ENCODE measurements at regions not wholly inside any gene's neighbourhood (a gene's known extent, or its start where the extent isn't known, plus 50 kb on each side); places are given as distances from the start of the nearest gene placed in this dataset.

DNA sequence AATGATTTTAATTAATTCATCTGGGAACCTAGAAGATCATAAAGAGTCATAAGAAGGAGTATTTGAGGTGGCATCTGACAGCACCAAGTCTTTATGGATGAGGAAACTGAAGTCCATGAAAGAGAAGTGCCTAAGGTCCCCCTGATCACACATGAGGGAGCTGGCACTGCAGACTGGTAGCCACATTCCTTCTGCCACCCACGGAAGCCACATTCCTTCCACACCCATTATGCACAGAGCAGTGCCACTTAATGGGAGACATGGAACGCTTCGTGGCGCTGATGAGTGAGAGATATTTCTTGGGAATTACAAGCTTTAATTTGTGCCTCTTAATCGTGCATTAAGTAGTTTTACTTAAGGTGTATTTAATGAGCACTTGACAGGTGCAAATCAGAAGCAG, 139.3 kb upstream of the NTF3 start:
- no TSS peak for BruUV-seq (replicated peaks)
- POLR2A ChIA-PET, result no interaction called here
- H3K27me3 ChIP-seq (replicated peaks; ENCODE audit: control insufficient read depth, insufficient read depth, low read length), result no peaks in the 10 kb centered on the region
- no peak for TF ChIP-seq CTCF (IDR thresholded peaks at IDR 0.05; ENCODE audit: insufficient read depth in 1 of 2, low read depth in 1 of 2, low read length in 1 of 2, severe bottlenecking in 1 of 2, unreplicated experiment in 1 of 2)
- H3K9me3 ChIP-seq, result peaks cover 3% of the 10 kb centered on the region; the same call in 1 of the 2 replicates
- peaks cover 6% of the 10 kb centered on the region for H3K4me1 Mint-ChIP-seq (ENCODE audit: low read depth, unreplicated experiment)
- H3K4me3 Mint-ChIP-seq (ENCODE audit: unreplicated experiment), result no peak overlapping the region
- peaks cover 15% of the 10 kb centered on the region for H3K36me3 Mint-ChIP-seq (ENCODE audit: insufficient read depth, unreplicated experiment)
- intact Hi-C loops (cut with micrococcal nuclease; ENCODE audit: unreplicated experiment), result loop anchor here (5.0 kb wide), 1 partner anchor 90 kb away; no protein-coding TSS in a partner anchor
- no peak overlapping the region for H3K27ac Mint-ChIP-seq (ENCODE audit: unreplicated experiment)
- no peak overlapping the region for H3K4me3 ChIP-seq (ENCODE audit: low read depth, low read length)
- H3K4me1 ChIP-seq, result peaks cover 8% of the 10 kb centered on the region
- peaks cover 2% of the 10 kb centered on the region; the same call in 1 of the 2 replicates for H3K36me3 ChIP-seq (ENCODE audit: control insufficient read depth, insufficient read depth, low read length)
- CTCF ChIA-PET, result interaction anchor here (0.6 to 0.8 kb wide), 3 partner anchors 94 to 1044 kb away, joined by 3 to 6 read pairs (median 4); no protein-coding TSS in a partner anchor
- peaks cover 10% of the 10 kb centered on the region for H3K9me3 Mint-ChIP-seq (ENCODE audit: unreplicated experiment)
- no peak for DNase-seq
- H3K27me3 Mint-ChIP-seq (ENCODE audit: insufficient read depth, unreplicated experiment), result no peaks in the 10 kb centered on the region

DNA sequence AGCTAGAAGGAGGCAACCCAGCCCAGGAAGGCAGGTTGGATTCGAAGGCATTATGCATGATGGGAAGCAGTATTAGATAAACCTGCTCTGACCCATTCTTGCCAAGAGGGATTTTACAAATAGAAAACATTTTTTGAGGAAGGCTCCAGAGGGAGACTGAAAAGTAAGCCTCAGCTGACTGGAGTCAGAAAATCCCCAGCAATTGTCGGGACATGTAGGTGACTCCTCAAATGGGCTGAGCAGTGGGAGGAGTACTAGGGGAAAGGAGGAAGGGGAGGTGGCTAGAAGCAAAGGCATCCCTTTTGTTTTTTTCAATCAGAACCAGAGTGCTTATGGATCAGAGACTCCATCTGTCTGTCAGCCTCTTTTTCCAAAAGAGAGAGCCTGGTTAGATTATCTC, 138.1 kb upstream of the NTF3 start:
- no peak for TF ChIP-seq CTCF (IDR thresholded peaks at IDR 0.05; ENCODE audit: insufficient read depth in 1 of 2, low read depth in 1 of 2, low read length in 1 of 2, severe bottlenecking in 1 of 2, unreplicated experiment in 1 of 2)
- Mint-ChIP-seq H3K27me3 (ENCODE audit: insufficient read depth, unreplicated experiment) (no peaks in the 10 kb centered on the region), H3K4me3 (ENCODE audit: unreplicated experiment) (no peak overlapping the region), H3K9me3 (ENCODE audit: unreplicated experiment) (peaks cover 10% of the 10 kb centered on the region), H3K36me3 (ENCODE audit: insufficient read depth, unreplicated experiment) (peaks cover 15% of the 10 kb centered on the region), H3K27ac (ENCODE audit: unreplicated experiment) (no peak overlapping the region), H3K4me1 (ENCODE audit: low read depth, unreplicated experiment) (peaks cover 6% of the 10 kb centered on the region)
- peaks cover 8% of the 10 kb centered on the region for H3K4me1 ChIP-seq
- intact Hi-C loops (cut with micrococcal nuclease; ENCODE audit: unreplicated experiment), result loop anchor here (5.0 kb wide), 1 partner anchor 91 kb away; no protein-coding TSS in a partner anchor
- ChIA-PET POLR2A (no interaction called here), CTCF (no interaction called here)
- BruUV-seq (replicated peaks), result no TSS peak
- no peaks in the 10 kb centered on the region for H3K27me3 ChIP-seq (replicated peaks; ENCODE audit: control insufficient read depth, insufficient read depth, low read length)
- DNase-seq, result no peak
- no peak overlapping the region for H3K4me3 ChIP-seq (ENCODE audit: low read depth, low read length)
- H3K36me3 ChIP-seq (ENCODE audit: control insufficient read depth, insufficient read depth, low read length), result peaks cover 2% of the 10 kb centered on the region; the same call in 1 of the 2 replicates
- peaks cover 3% of the 10 kb centered on the region; the same call in 1 of the 2 replicates for H3K9me3 ChIP-seq

GRCh38 chr12:5294274-5295070, 137.4 kb upstream of the NTF3 start:
- 0 out of 2 replicates have a peak, but pooled peaks cover 3% of the 10 kb centered on the region for H3K9me3 ChIP-seq
- peaks cover 15% of the 10 kb centered on the region for H3K36me3 Mint-ChIP-seq (ENCODE audit: insufficient read depth, unreplicated experiment)
- H3K9me3 Mint-ChIP-seq (ENCODE audit: unreplicated experiment), result peaks cover 10% of the 10 kb centered on the region
- no peak overlapping the region for H3K4me3 Mint-ChIP-seq (ENCODE audit: unreplicated experiment)
- no peak for TF ChIP-seq CTCF (IDR thresholded peaks at IDR 0.05; ENCODE audit: insufficient read depth in 1 of 2, low read depth in 1 of 2, low read length in 1 of 2, severe bottlenecking in 1 of 2, unreplicated experiment in 1 of 2)
- peaks cover 2% of the 10 kb centered on the region; the same call in 1 of the 2 replicates for H3K36me3 ChIP-seq (ENCODE audit: control insufficient read depth, insufficient read depth, low read length)
- intact Hi-C loops (cut with micrococcal nuclease; ENCODE audit: unreplicated experiment), result loop anchor here (5.0 kb wide), 1 partner anchor 92 kb away; no protein-coding TSS in a partner anchor
- no peaks in the 10 kb centered on the region for H3K27me3 Mint-ChIP-seq (ENCODE audit: insufficient read depth, unreplicated experiment)
- no peak overlapping the region for H3K27ac Mint-ChIP-seq (ENCODE audit: unreplicated experiment)
- no peaks in the 10 kb centered on the region for H3K27me3 ChIP-seq (replicated peaks; ENCODE audit: control insufficient read depth, insufficient read depth, low read length)
- H3K4me1 Mint-ChIP-seq (ENCODE audit: low read depth, unreplicated experiment), result peaks cover 6% of the 10 kb centered on the region
- H3K4me1 ChIP-seq, result peaks cover 8% of the 10 kb centered on the region
- ChIA-PET CTCF (no interaction called here), POLR2A (no interaction called here)
- H3K4me3 ChIP-seq (ENCODE audit: low read depth, low read length), result no peak overlapping the region
- BruUV-seq (replicated peaks), result no TSS peak
- DNase-seq, result no peak
